Stimulated activated CD8-positive, alpha-beta memory T cell treated with anti-CD3 and anti-CD28 coated beads, Interleukin-2, amount 100 ng/mL, for 48 hours (primary cell): ENCODE measurements at regions not wholly inside any gene's neighbourhood (a gene's known extent, or its start where the extent isn't known, plus 50 kb on each side); places are given as distances from the start of the nearest gene placed in this dataset.
"Not testable (repeated sequence)": the region's sequence is repeated elsewhere in the genome, so short reads cannot be mapped to it uniquely, and the experiment has no call there.

Source experiments
- DNase-seq, 2 donors: peaks; one replicate each; pipeline ENCODE4 v3.0.0-alpha.2; 2020; ENCODE audit warnings: low read depth in 2 of 2

- no peak for DNase-seq
Measured at GRCh38 chr4:127214931-127215330, 417.8 kb upstream of the INTU start.

GRCh38 chr4:127217586-127218229, 415.0 kb upstream of the INTU start:
- no peak for DNase-seq

- DNase-seq = no peak
Measured at GRCh38 chr4:127219232-127219631, 413.5 kb upstream of the INTU start.

- DNase-seq = no peak
Measured at GRCh38 chr4:127224556-127224955, 408.2 kb upstream of the INTU start.

GRCh38 chr4:127229855-127230608, 402.7 kb upstream of the INTU start:
- DNase-seq = no peak

- no peak for DNase-seq
Measured at GRCh38 chr4:127236889-127237288, 395.9 kb upstream of the INTU start.

- DNase-seq = no peak
Measured at GRCh38 chr4:127237581-127237980, 395.2 kb upstream of the INTU start.

- no peak for DNase-seq
Measured at GRCh38 chr4:127238956-127239475, 393.7 kb upstream of the INTU start.

- DNase-seq = no peak
Measured at GRCh38 chr4:127239902-127240763, 392.6 kb upstream of the INTU start.

GRCh38 chr4:127240764-127241105, 392.0 kb upstream of the INTU start:
- DNase-seq = no peak

GRCh38 chr4:127244515-127244914, 388.2 kb upstream of the INTU start:
- DNase-seq = no peak

GRCh38 chr4:127246963-127247952, 385.5 kb upstream of the INTU start:
- DNase-seq = no peak

GRCh38 chr4:127249066-127249766, 383.5 kb upstream of the INTU start:
- no peak for DNase-seq

- no peak for DNase-seq
Measured at GRCh38 chr4:127249767-127250108, 383.0 kb upstream of the INTU start.

- DNase-seq = no peak
Measured at GRCh38 chr4:127250577-127250976, 382.2 kb upstream of the INTU start.

- no peak for DNase-seq
Measured at GRCh38 chr4:127251423-127251822, 381.3 kb upstream of the INTU start.

- DNase-seq = no peak
Measured at GRCh38 chr4:127256500-127256899, 376.3 kb upstream of the INTU start.

GRCh38 chr4:127261476-127261875, 371.3 kb upstream of the INTU start:
- no peak for DNase-seq

GRCh38 chr4:127268367-127268766, 364.4 kb upstream of the INTU start:
- no peak for DNase-seq

- DNase-seq = not testable (repeated sequence)
Measured at GRCh38 chr4:127277023-127277422, 355.7 kb upstream of the INTU start.

- no peak for DNase-seq
Measured at GRCh38 chr4:127284236-127284635, 348.5 kb upstream of the INTU start.
